HCT116 (cell line): ENCODE measurements at regions not wholly inside any gene's neighbourhood (a gene's known extent, or its start where the extent isn't known, plus 50 kb on each side); places are given as distances from the start of the nearest gene placed in this dataset.

ENCODE experiments used
- ATAC-seq: fragments of 200-7000 bp; cut with Tn5 transposase; 2 replicates; pipeline ENCODE4 v1.9.1; 2020; ENCODE audit warnings: mild to moderate bottlenecking, moderate library complexity
- BruUV-seq: library from RNA; stranded (reverse); fragments of 400-500 nt; replicated peaks from 2 replicates; lab custom pipeline; 2021; lab: Mats Ljungman, UMichigan
- CTCF ChIA-PET: fragments of 300-600 bp; sonication (Branson Sonifier 250); formaldehyde crosslinking; loops from one replicate; lab custom pipeline; 2021; ENCODE audit warnings: antibody characterized with exemption; lab: Charles Lee
- POLR2A ChIA-PET: fragments of 300-600, 350-600 bp; sonication (Branson Sonifier 250); formaldehyde crosslinking; loops from one replicate; lab custom pipeline; 2021; ENCODE audit warnings: antibody characterized with exemption; lab: Charles Lee
- RAD21 ChIA-PET, 2 experiments: fragments of 300-600 bp; sonication (Branson Sonifier 250); formaldehyde crosslinking; loops; one replicate each; lab custom pipeline; 2023; ENCODE audit warnings: low total read pairs in 2 of 2; ENCODE audit not compliant: uncharacterized antibody in 2 of 2, unreplicated experiment in 2 of 2, low non-redundant PET in 1 of 2; lab: Charles Lee
- DNase-seq: peaks from one replicate; pipeline ENCODE4 v3.0.0-alpha.2; 2010; ENCODE audit warnings: low read depth, low spot score
- H2AFZ ChIP-seq: fragments of 200-600 bp; shearing (Covaris generic), sonication (generic); 2 replicates; pipeline ENCODE4 v1.6.1; 2017; ENCODE audit warnings: low read depth, mixed run types, mixed read lengths, antibody characterized with exemption, low read length; ENCODE audit not compliant: poor library complexity, severe bottlenecking
- H3K27ac ChIP-seq: 2 replicates; pipeline ENCODE4 v1.5.1; 2012; ENCODE audit warnings: low read depth, low read length
- H3K27me3 ChIP-seq: fragments of 200-600 bp; sonication (generic); 2 replicates; pipeline ENCODE4 v1.6.1; 2016; ENCODE audit warnings: mixed run types, low read length, mixed read lengths; ENCODE audit not compliant: insufficient read depth
- H3K36me3 ChIP-seq, 2 experiments: fragments of 200-500 bp in 1 of 2; fragments of 200-600 bp in 1 of 2; sonication (Bioruptor generic) in 1 of 2; sonication (generic) in 1 of 2; 2 replicates each; pipeline versions ENCODE4 v1.5.1 to v1.6.1; 2014 to 2016; ENCODE audit warnings: low read length in 2 of 2, inconsistent platforms in 1 of 2, mixed read lengths in 1 of 2, mixed run types in 1 of 2; ENCODE audit not compliant: insufficient read depth in 2 of 2, control insufficient read depth in 1 of 2
- H3K4me1 ChIP-seq, 2 experiments: fragments of 200-600 bp in 1 of 2; sonication (generic) in 1 of 2; 2 replicates each; pipeline versions ENCODE4 v1.5.1 to v1.6.1; 2012 to 2017; ENCODE audit warnings: low read length in 2 of 2, inconsistent platforms in 1 of 2, mild to moderate bottlenecking in 1 of 2, mixed read lengths in 1 of 2, mixed run types in 1 of 2, moderate library complexity in 1 of 2; ENCODE audit not compliant: insufficient read depth in 2 of 2, control insufficient read depth in 1 of 2
- H3K4me2 ChIP-seq: fragments of 200-600 bp; sonication (generic); 2 replicates; pipeline ENCODE4 v1.6.1; 2017; ENCODE audit warnings: mixed run types, low read length, mixed read lengths
- H3K4me3 ChIP-seq, 2 experiments: fragments of 200-600 bp in 1 of 2; sonication (generic) in 1 of 2; replicated peaks in 1 of 2; 2 replicates each; pipeline ENCODE4 v1.5.1; 2011 to 2016; ENCODE audit warnings: low read length in 2 of 2, control low read depth in 1 of 2, low read depth in 1 of 2, mild to moderate bottlenecking in 1 of 2, mixed read lengths in 1 of 2, mixed run types in 1 of 2
- H3K79me2 ChIP-seq: fragments of 200-600 bp; sonication (generic); 2 replicates; pipeline ENCODE4 v1.6.1; 2017; ENCODE audit warnings: mild to moderate bottlenecking, mixed run types, low read length, moderate library complexity, mixed read lengths; ENCODE audit not compliant: insufficient read depth
- H3K9ac ChIP-seq: fragments of 200-600 bp; sonication (generic); 2 replicates; pipeline ENCODE4 v1.6.1; 2016; ENCODE audit warnings: low read length, mixed read lengths
- H3K9me2 ChIP-seq: fragments of 200-600 bp; sonication (generic), shearing (Covaris generic); 2 replicates; pipeline ENCODE4 v1.6.1; 2017; ENCODE audit warnings: mixed run types, mild to moderate bottlenecking, moderate library complexity; ENCODE audit not compliant: insufficient read depth
- H3K9me3 ChIP-seq, 2 experiments: fragments of 200-500 bp in 1 of 2; fragments of 200-600 bp in 1 of 2; sonication (Bioruptor generic) in 1 of 2; sonication (generic) in 1 of 2; 2 replicates each; pipeline ENCODE4 v1.6.1; 2014 to 2017; ENCODE audit warnings: low read length in 2 of 2, mixed read lengths in 2 of 2, inconsistent platforms in 1 of 2, low read depth in 1 of 2, mild to moderate bottlenecking in 1 of 2, mixed run types in 1 of 2, moderate library complexity in 1 of 2; ENCODE audit not compliant: control insufficient read depth in 1 of 2, insufficient read depth in 1 of 2
- H4K20me1 ChIP-seq: fragments of 200-600 bp; sonication (generic), shearing (Covaris generic); 2 replicates; pipeline ENCODE4 v1.6.1; 2017; ENCODE audit warnings: mixed run types, mild to moderate bottlenecking, moderate library complexity; ENCODE audit not compliant: insufficient read depth
- EGR1 ChIP-seq: IDR thresholded peaks from 2 replicates; pipeline ENCODE4 v1.6.1; 2012; ENCODE audit warnings: low read depth
- ELF1 ChIP-seq: IDR thresholded peaks from 2 replicates; pipeline ENCODE4 v1.6.1; 2012; ENCODE audit warnings: low read depth, borderline replicate concordance
- MAX ChIP-seq: IDR thresholded peaks from 2 replicates; pipeline ENCODE4 v1.6.1; 2012
- POLR2AphosphoS5 ChIP-seq: IDR thresholded peaks from 2 replicates; pipeline ENCODE4 v1.6.1; 2011; ENCODE audit warnings: mild to moderate bottlenecking, low read depth, low read length, moderate library complexity
- REST ChIP-seq: IDR thresholded peaks from 2 replicates; pipeline ENCODE4 v1.6.1; 2012; ENCODE audit warnings: low read depth
- intact Hi-C: fragments of 100-400 bp; cut with micrococcal nuclease; formaldehyde crosslinking; loops from 2 replicates; pipeline ENCODE4 v1.10.0; 2022

- no peak for TF ChIP-seq MAX
These were observed 82.2 kb downstream of the SCN11A start (continued) for GRCh38 chr3:38969317-38970235.

- BruUV-seq, result no TSS peak
- TF ChIP-seq POLR2AphosphoS5 (no peak), EGR1 (no peak), ELF1 (no peak), REST (no peak)
- ChIA-PET CTCF (no interaction called here), POLR2A (no interaction called here), RAD21 (no interaction called here)
- H3K9me3 ChIP-seq, result no peaks in the 10 kb centered on the region
- no peak overlapping the region for H2AFZ ChIP-seq
- intact Hi-C loops, result no loop called here
- H3K27me3 ChIP-seq, result peaks cover 26% of the 10 kb centered on the region
- no peak overlapping the region for H3K4me3 ChIP-seq
- H3K9me2 ChIP-seq, result no peaks in the 10 kb centered on the region
- no peaks in the 10 kb centered on the region for H3K4me1 ChIP-seq
- no peak for DNase-seq
- no peak overlapping the region for H3K9ac ChIP-seq
- no peak overlapping the region for H3K4me2 ChIP-seq
- H3K79me2 ChIP-seq, result no peaks in the 10 kb centered on the region
- no peaks in the 10 kb centered on the region for H4K20me1 ChIP-seq
- ATAC-seq, result no peak
- no peaks in the 10 kb centered on the region for H3K36me3 ChIP-seq
- no peak overlapping the region for H3K27ac ChIP-seq
These were observed 82.9 kb downstream of the SCN11A start for GRCh38 chr3:38968891-38969290.
